ENCODE measurements at regions not wholly inside any gene's neighbourhood (a gene's known extent, or its start where the extent isn't known, plus 50 kb on each side); places are given as distances from the start of the nearest gene placed in this dataset.

GRCh38 chr7:46859963-46860475, 721.9 kb downstream of the TNS3 start:
- FAIRE-seq (no peak), DNase-seq (ENCODE audit: low read depth in 1 of 2, low spot score in 2 of 2) (no peak)
- H3K27me3 ChIP-seq (replicated peaks in 1 of 4; ENCODE audit: control insufficient read depth in 3 of 4, extremely low read depth in 1 of 4, insufficient read depth in 3 of 4, low read length in 3 of 4): peaks cover 0 to 2% (median under 1%) of the 10 kb centered on the region in 4 experiments; a peak in 1 of 7 replicates
- no peak overlapping the region for H3K18ac ChIP-seq (ENCODE audit: extremely low read depth, low read length)
- H3K4ac ChIP-seq (replicated peaks; ENCODE audit: insufficient read length, low read depth, low read length): no peak overlapping the region
- no peaks in the 10 kb centered on the region for H3K9me3 ChIP-seq (ENCODE audit: insufficient read depth in 2 of 2, low read depth in 1 of 2, low read length in 1 of 2)
- POLR2A ChIA-PET (ENCODE audit: partially characterized antibody): no interaction called here
- H3K23ac ChIP-seq (ENCODE audit: insufficient read length): no peak overlapping the region
- H4K91ac ChIP-seq (replicated peaks; ENCODE audit: insufficient read length, low read length): no peak overlapping the region
- no peaks in the 10 kb centered on the region for H3K36me3 ChIP-seq (ENCODE audit: control insufficient read depth in 2 of 4, insufficient read depth in 4 of 4, low read length in 3 of 4)
- H3K23me2 ChIP-seq (ENCODE audit: low read depth, low read length): peaks cover 2% of the 10 kb centered on the region; the same call in 1 of the 2 replicates
- H2AFZ ChIP-seq (ENCODE audit: low read length): peak overlapping the region; percentile 62; the same call in 1 of the 2 replicates
- no peak overlapping the region for H3K14ac ChIP-seq (ENCODE audit: insufficient read length)
- no peaks in the 10 kb centered on the region for H3K79me1 ChIP-seq (ENCODE audit: low read depth, low read length)
- H3K4me3 ChIP-seq (ENCODE audit: extremely low read depth in 1 of 4, insufficient read depth in 2 of 4, low read depth in 3 of 4, low read length in 4 of 4): no peak overlapping the region
- H3K9ac ChIP-seq (replicated peaks in 1 of 4; ENCODE audit: extremely low read depth in 1 of 4, low read depth in 3 of 4, low read length in 3 of 4): no peak overlapping the region
- no peaks in the 10 kb centered on the region for H3K4me1 ChIP-seq (replicated peaks in 1 of 4; ENCODE audit: control insufficient read depth in 3 of 4, insufficient read depth in 4 of 4, low read length in 3 of 4)
- H2BK15ac ChIP-seq (ENCODE audit: low read length): no peak overlapping the region
- no peak overlapping the region for H2BK12ac ChIP-seq (ENCODE audit: low read depth, low read length)
- no peak overlapping the region for H4K8ac ChIP-seq (ENCODE audit: extremely low read depth, insufficient read depth, low read length)
- no peak overlapping the region for H2BK20ac ChIP-seq (ENCODE audit: low read length)
- no peak overlapping the region for H4K5ac ChIP-seq (ENCODE audit: insufficient read length, low read depth, low read length)
- 79% methylated on average over 6 of the region's 6 CpGs; no CpG with 5 or more reads in 1 of the 2 experiments for WGBS, 2 experiments (ENCODE audit: extremely low coverage in 1 of 2, insufficient coverage in 1 of 2, insufficient read length in 1 of 2, insufficient replicate concordance in 2 of 2, low coverage in 1 of 2, low lambda C conversion rate in 2 of 2, missing lambda C conversion rate in 1 of 2)
- H3K4me2 ChIP-seq (ENCODE audit: insufficient read depth in 1 of 2, low read depth in 2 of 2, low read length in 2 of 2): no peak overlapping the region
- no peak overlapping the region for H2BK120ac ChIP-seq (replicated peaks; ENCODE audit: low read depth, low read length)
- peaks cover 0 to 1% of the 10 kb centered on the region in 2 experiments for H4K20me1 ChIP-seq (replicated peaks in 1 of 2; ENCODE audit: control insufficient read depth in 1 of 2, insufficient read depth in 2 of 2, low read length in 2 of 2)
- no peak overlapping the region for H2BK5ac ChIP-seq (ENCODE audit: low read depth, low read length)
- no peak overlapping the region for H3K27ac ChIP-seq (ENCODE audit: low read depth, low read length)
- H3K79me2 ChIP-seq (ENCODE audit: control insufficient read depth in 1 of 2, insufficient read depth in 2 of 2, low read length in 2 of 2): no peaks in the 10 kb centered on the region
- CTCF ChIA-PET (ENCODE audit: partially characterized antibody): no interaction called here
- peak overlapping the region; percentile 75; the same call in 1 of the 2 replicates for H2AK5ac ChIP-seq (ENCODE audit: low read depth, low read length)
- H3K56ac ChIP-seq (replicated peaks; ENCODE audit: insufficient read length, low read depth, low read length): no peak overlapping the region
- no peak for TF ChIP-seq MAFK (IDR thresholded peaks at IDR 0.05; ENCODE audit: low read depth, low read length)
- no peak for TF ChIP-seq TEAD4 (IDR thresholded peaks at IDR 0.05; ENCODE audit: low read depth, low read length)
- no peak for TF ChIP-seq EGR1 (IDR thresholded peaks at IDR 0.05; ENCODE audit: borderline replicate concordance, low read depth, low read length)
- TF ChIP-seq NANOG (IDR thresholded peaks at IDR 0.05; ENCODE audit: insufficient read depth, low read depth, low read length, poor library complexity, severe bottlenecking): no peak
- TF ChIP-seq NRF1 (IDR thresholded peaks at IDR 0.05; ENCODE audit: low read depth, low read length): no peak
- no peak for TF ChIP-seq KDM1A (IDR thresholded peaks at IDR 0.05; ENCODE audit: borderline replicate concordance, low read length)
- no peak for TF ChIP-seq KDM5A (IDR thresholded peaks at IDR 0.05; ENCODE audit: low read length)
- TF ChIP-seq TAF7 (optimal IDR thresholded peaks at IDR 0.05; ENCODE audit: borderline replicate concordance, low read depth, low read length): no peak
- TF ChIP-seq SAP30 (IDR thresholded peaks at IDR 0.05; ENCODE audit: insufficient read depth, insufficient replicate concordance, low read length): no peak
- no peak for TF ChIP-seq YY1 (IDR thresholded peaks at IDR 0.05; ENCODE audit: low read depth, low read length)
- TF ChIP-seq BRCA1 (IDR thresholded peaks at IDR 0.05; ENCODE audit: low read depth, low read length): no peak
- no peak for TF ChIP-seq EP300 (IDR thresholded peaks at IDR 0.05; ENCODE audit: borderline replicate concordance in 1 of 2, low read depth in 2 of 2, low read length in 2 of 2)
- no peak for TF ChIP-seq SRF (IDR thresholded peaks at IDR 0.05; ENCODE audit: low read depth, low read length)
- TF ChIP-seq ZNF274 (IDR thresholded peaks at IDR 0.05; ENCODE audit: borderline replicate concordance, extremely low read depth, low read length): no peak

Data from H1 (cell line).